ENCODE measurements at regions not wholly inside any gene's neighbourhood (a gene's known extent, or its start where the extent isn't known, plus 50 kb on each side); places are given as distances from the start of the nearest gene placed in this dataset.
"Not testable (repeated sequence)": the region's sequence is repeated elsewhere in the genome, so short reads cannot be mapped to it uniquely, and the experiment has no call there.

- TF ChIP-seq CTCF (IDR thresholded peaks at IDR 0.05); POLR2AphosphoS5 (IDR thresholded peaks at IDR 0.05; ENCODE audit: insufficient read depth in 1 of 2, low read depth in 1 of 2); POLR2A (IDR thresholded peaks at IDR 0.05): not testable (repeated sequence)
Observed at GRCh38 chr10:33080467-33080866, 122.4 kb upstream of the ITGB1 start.

Data from vagina (tissue), 2 donors.